ENCODE measurements at regions not wholly inside any gene's neighbourhood (a gene's known extent, or its start where the extent isn't known, plus 50 kb on each side); places are given as distances from the start of the nearest gene placed in this dataset.

- no peak for ATAC-seq (ENCODE audit: insufficient number of reproducible peaks, low FRiP score, low read depth)
- no peak for TF ChIP-seq CTCF (IDR thresholded peaks at IDR 0.05)
- no peaks in the 10 kb centered on the region for H3K4me1 ChIP-seq (ENCODE audit: control insufficient read depth in 1 of 2, low read depth in 2 of 2)
- no peak overlapping the region for H3K27ac ChIP-seq
- no peaks in the 10 kb centered on the region for H3K36me3 ChIP-seq
- DNase-seq (ENCODE audit: low spot score) = no peak
- no peak overlapping the region for H3K4me3 ChIP-seq
- H3K9me3 ChIP-seq = no peaks in the 10 kb centered on the region
- H3K27me3 ChIP-seq (replicated peaks; ENCODE audit: insufficient read depth) = no peaks in the 10 kb centered on the region
These were observed 80.0 kb upstream of the FUT9 start for GRCh38 chr6:95935736-95936135.

GRCh38 chr6:95946906-95947305, 68.9 kb upstream of the FUT9 start:
- Histone ChIP-seq H3K27me3 (replicated peaks; ENCODE audit: insufficient read depth) (no peaks in the 10 kb centered on the region), H3K4me3 (no peak overlapping the region), H3K4me1 (ENCODE audit: control insufficient read depth in 1 of 2, low read depth in 2 of 2) (no peaks in the 10 kb centered on the region), H3K9me3 (no peaks in the 10 kb centered on the region), H3K27ac (no peak overlapping the region), H3K36me3 (no peaks in the 10 kb centered on the region)
- ATAC-seq (ENCODE audit: insufficient number of reproducible peaks, low FRiP score, low read depth) (no peak), DNase-seq (ENCODE audit: low spot score) (no peak)
- TF ChIP-seq CTCF (IDR thresholded peaks at IDR 0.05) = no peak

GRCh38 chr6:95948324-95948723, 67.5 kb upstream of the FUT9 start:
- no peak for DNase-seq (ENCODE audit: low spot score)
- TF ChIP-seq CTCF (IDR thresholded peaks at IDR 0.05) = no peak
- H3K27ac ChIP-seq = no peak overlapping the region
- no peaks in the 10 kb centered on the region for H3K36me3 ChIP-seq
- H3K4me3 ChIP-seq = no peak overlapping the region
- ATAC-seq (ENCODE audit: insufficient number of reproducible peaks, low FRiP score, low read depth) = no peak
- H3K9me3 ChIP-seq = no peaks in the 10 kb centered on the region
- H3K4me1 ChIP-seq (ENCODE audit: control insufficient read depth in 1 of 2, low read depth in 2 of 2) = no peaks in the 10 kb centered on the region
- no peaks in the 10 kb centered on the region for H3K27me3 ChIP-seq (replicated peaks; ENCODE audit: insufficient read depth)

- no peak for TF ChIP-seq CTCF (IDR thresholded peaks at IDR 0.05)
- Histone ChIP-seq H3K4me3 (no peak overlapping the region), H3K9me3 (no peaks in the 10 kb centered on the region), H3K36me3 (no peaks in the 10 kb centered on the region), H3K4me1 (ENCODE audit: control insufficient read depth in 1 of 2, low read depth in 2 of 2) (no peaks in the 10 kb centered on the region), H3K27me3 (replicated peaks; ENCODE audit: insufficient read depth) (no peaks in the 10 kb centered on the region), H3K27ac (no peak overlapping the region)
- DNase-seq (ENCODE audit: low spot score) (no peak), ATAC-seq (ENCODE audit: insufficient number of reproducible peaks, low FRiP score, low read depth) (no peak)
These were observed 65.8 kb upstream of the FUT9 start for GRCh38 chr6:95949985-95950384.

GRCh38 chr6:95958686-95959085, 57.1 kb upstream of the FUT9 start:
- Histone ChIP-seq H3K27me3 (replicated peaks; ENCODE audit: insufficient read depth) (no peaks in the 10 kb centered on the region), H3K9me3 (no peaks in the 10 kb centered on the region), H3K36me3 (no peaks in the 10 kb centered on the region), H3K27ac (no peak overlapping the region), H3K4me1 (ENCODE audit: control insufficient read depth in 1 of 2, low read depth in 2 of 2) (no peaks in the 10 kb centered on the region), H3K4me3 (no peak overlapping the region)
- DNase-seq (ENCODE audit: low spot score) (no peak), ATAC-seq (ENCODE audit: insufficient number of reproducible peaks, low FRiP score, low read depth) (no peak)
- TF ChIP-seq CTCF (IDR thresholded peaks at IDR 0.05) = no peak

Data from thoracic aorta (tissue), 2 donors.